ENCODE measurements at regions not wholly inside any gene's neighbourhood (a gene's known extent, or its start where the extent isn't known, plus 50 kb on each side); places are given as distances from the start of the nearest gene placed in this dataset.

DNA sequence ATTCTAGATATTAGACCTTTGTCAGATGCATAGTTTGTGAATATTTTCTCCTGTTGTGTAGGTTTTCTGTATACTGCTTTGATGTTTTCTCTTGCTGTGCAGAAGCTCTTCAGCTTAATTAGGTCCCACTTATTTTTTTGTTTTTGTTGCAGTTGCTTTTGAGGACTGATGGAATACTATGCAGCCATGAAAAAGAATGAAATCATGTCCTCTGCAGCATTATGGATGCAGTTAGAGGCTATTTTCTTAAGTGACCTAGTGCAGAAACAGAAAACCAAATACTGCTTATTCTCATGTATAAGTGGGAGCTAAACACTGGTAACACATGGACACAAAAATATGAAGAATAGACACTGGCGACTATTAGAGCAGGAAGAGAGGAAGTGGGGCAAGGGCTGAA is 155.0 kb upstream of the HNMT start:
- TF ChIP-seq FOXM1 (IDR thresholded peaks at IDR 0.05; ENCODE audit: borderline replicate concordance, low read depth) (no peak), EP300 (IDR thresholded peaks at IDR 0.05; ENCODE audit: borderline replicate concordance) (no peak), YY1 (IDR thresholded peaks at IDR 0.05; ENCODE audit: low read depth) (no peak), REST (IDR thresholded peaks at IDR 0.05; ENCODE audit: low read depth) (no peak), RAD21 (IDR thresholded peaks at IDR 0.05; ENCODE audit: low read depth) (no peak), TEAD4 (IDR thresholded peaks at IDR 0.05) (no peak), CREB1 (IDR thresholded peaks at IDR 0.05; ENCODE audit: low read depth) (no peak)

GRCh38 chr2:137809837-137810236 is 154.4 kb upstream of the HNMT start:
- TF ChIP-seq EGR1 (IDR thresholded peaks at IDR 0.05) (no peak), FOXM1 (IDR thresholded peaks at IDR 0.05; ENCODE audit: borderline replicate concordance, low read depth) (no peak), CEBPB (IDR thresholded peaks at IDR 0.05) (no peak), TCF12 (IDR thresholded peaks at IDR 0.05; ENCODE audit: low read depth) (no peak), CREB1 (IDR thresholded peaks at IDR 0.05; ENCODE audit: low read depth) (no peak), NFIC (IDR thresholded peaks at IDR 0.05) (no peak), TAF1 (IDR thresholded peaks at IDR 0.05; ENCODE audit: low read depth) (no peak), YY1 (IDR thresholded peaks at IDR 0.05; ENCODE audit: low read depth) (no peak), ZBTB7A (IDR thresholded peaks at IDR 0.05; ENCODE audit: low read depth) (no peak), REST (IDR thresholded peaks at IDR 0.05; ENCODE audit: low read depth) (no peak), MAX (IDR thresholded peaks at IDR 0.05) (no peak), TEAD4 (IDR thresholded peaks at IDR 0.05) (no peak)
- TF ChIP-seq, protein P1, sequence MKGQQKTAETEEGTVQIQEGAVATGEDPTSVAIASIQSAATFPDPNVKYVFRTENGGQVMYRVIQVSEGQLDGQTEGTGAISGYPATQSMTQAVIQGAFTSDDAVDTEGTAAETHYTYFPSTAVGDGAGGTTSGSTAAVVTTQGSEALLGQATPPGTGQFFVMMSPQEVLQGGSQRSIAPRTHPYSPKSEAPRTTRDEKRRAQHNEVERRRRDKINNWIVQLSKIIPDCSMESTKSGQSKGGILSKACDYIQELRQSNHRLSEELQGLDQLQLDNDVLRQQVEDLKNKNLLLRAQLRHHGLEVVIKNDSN (IDR thresholded peaks at IDR 0.05) = no peak

DNA sequence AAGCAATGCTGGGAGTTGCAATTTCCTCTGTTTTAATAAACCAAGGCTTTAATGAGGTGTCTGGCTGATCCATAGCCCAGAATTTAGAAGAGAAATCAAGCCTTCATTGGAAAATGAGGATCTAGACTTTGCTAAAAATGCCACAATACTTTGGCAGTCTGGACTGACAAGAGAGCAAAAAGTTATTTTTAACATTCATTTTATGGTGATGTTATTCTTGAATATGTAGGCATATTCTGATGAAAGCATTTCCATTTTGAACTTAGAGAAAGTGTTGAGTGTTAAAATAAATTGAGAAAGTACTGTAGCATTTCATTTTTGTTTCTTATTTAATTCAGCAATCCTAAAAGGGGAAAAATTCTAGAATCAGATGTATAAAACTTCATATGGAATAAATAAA is 151.8 kb upstream of the HNMT start:
- no peak for TF ChIP-seq NFIC (IDR thresholded peaks at IDR 0.05)
- TF ChIP-seq REST (IDR thresholded peaks at IDR 0.05; ENCODE audit: low read depth) = no peak
- TF ChIP-seq TCF12 (IDR thresholded peaks at IDR 0.05; ENCODE audit: low read depth) = no peak
- TF ChIP-seq TAF1 (IDR thresholded peaks at IDR 0.05; ENCODE audit: low read depth) = no peak
- TF ChIP-seq FOXM1 (IDR thresholded peaks at IDR 0.05; ENCODE audit: borderline replicate concordance, low read depth) = no peak
- TF ChIP-seq YY1 (IDR thresholded peaks at IDR 0.05; ENCODE audit: low read depth) = no peak
- TF ChIP-seq EP300 (IDR thresholded peaks at IDR 0.05; ENCODE audit: borderline replicate concordance) = no peak
- no peak for TF ChIP-seq MAX (IDR thresholded peaks at IDR 0.05)
- TF ChIP-seq, protein P1 (IDR thresholded peaks at IDR 0.05) = no peak
- TF ChIP-seq EGR1 (IDR thresholded peaks at IDR 0.05) = no peak
- TF ChIP-seq CEBPB (IDR thresholded peaks at IDR 0.05) = no peak
- no peak for TF ChIP-seq CREB1 (IDR thresholded peaks at IDR 0.05; ENCODE audit: low read depth)
- no peak for TF ChIP-seq ZBTB7A (IDR thresholded peaks at IDR 0.05; ENCODE audit: low read depth)
- no peak for TF ChIP-seq TEAD4 (IDR thresholded peaks at IDR 0.05)
- TF ChIP-seq RAD21 (IDR thresholded peaks at IDR 0.05; ENCODE audit: low read depth) = no peak

DNA sequence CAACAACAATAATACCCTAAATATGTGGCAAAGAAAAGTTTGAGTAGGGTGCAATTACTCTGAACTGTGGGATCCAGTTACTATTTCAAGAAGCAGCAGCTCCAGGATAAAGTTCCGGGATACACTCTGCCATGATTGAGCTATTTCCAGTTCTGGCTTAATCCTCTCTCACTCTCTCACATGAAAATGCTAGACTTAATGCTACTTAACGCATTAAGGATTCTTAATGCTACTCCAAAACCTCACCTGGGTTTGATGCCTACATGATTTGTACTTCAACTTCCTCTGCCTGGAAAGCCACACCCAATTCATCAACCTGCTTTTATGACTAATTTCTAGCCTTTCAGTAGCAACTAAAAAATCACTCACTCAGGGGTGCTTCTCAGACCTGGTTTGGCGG is 151.1 kb upstream of the HNMT start:
- TF ChIP-seq RAD21 (IDR thresholded peaks at IDR 0.05; ENCODE audit: low read depth) = no peak
- TF ChIP-seq TCF12 (IDR thresholded peaks at IDR 0.05; ENCODE audit: low read depth) = no peak
- no peak for TF ChIP-seq MAX (IDR thresholded peaks at IDR 0.05)
- TF ChIP-seq REST (IDR thresholded peaks at IDR 0.05; ENCODE audit: low read depth) = no peak
- TF ChIP-seq YY1 (IDR thresholded peaks at IDR 0.05; ENCODE audit: low read depth) = no peak
- TF ChIP-seq CREB1 (IDR thresholded peaks at IDR 0.05; ENCODE audit: low read depth) = no peak
- no peak for TF ChIP-seq TAF1 (IDR thresholded peaks at IDR 0.05; ENCODE audit: low read depth)
- TF ChIP-seq CEBPB (IDR thresholded peaks at IDR 0.05) = no peak
- no peak for TF ChIP-seq EP300 (IDR thresholded peaks at IDR 0.05; ENCODE audit: borderline replicate concordance)
- TF ChIP-seq EGR1 (IDR thresholded peaks at IDR 0.05) = no peak
- TF ChIP-seq FOXM1 (IDR thresholded peaks at IDR 0.05; ENCODE audit: borderline replicate concordance, low read depth) = no peak
- no peak for TF ChIP-seq NFIC (IDR thresholded peaks at IDR 0.05)
- TF ChIP-seq, protein P1 (IDR thresholded peaks at IDR 0.05) = no peak
- TF ChIP-seq TEAD4 (IDR thresholded peaks at IDR 0.05) = no peak
- no peak for TF ChIP-seq ZBTB7A (IDR thresholded peaks at IDR 0.05; ENCODE audit: low read depth)

All from Ishikawa (cell line).